ENCODE measurements at regions not wholly inside any gene's neighbourhood (a gene's known extent, or its start where the extent isn't known, plus 50 kb on each side); places are given as distances from the start of the nearest gene placed in this dataset.

DNA sequence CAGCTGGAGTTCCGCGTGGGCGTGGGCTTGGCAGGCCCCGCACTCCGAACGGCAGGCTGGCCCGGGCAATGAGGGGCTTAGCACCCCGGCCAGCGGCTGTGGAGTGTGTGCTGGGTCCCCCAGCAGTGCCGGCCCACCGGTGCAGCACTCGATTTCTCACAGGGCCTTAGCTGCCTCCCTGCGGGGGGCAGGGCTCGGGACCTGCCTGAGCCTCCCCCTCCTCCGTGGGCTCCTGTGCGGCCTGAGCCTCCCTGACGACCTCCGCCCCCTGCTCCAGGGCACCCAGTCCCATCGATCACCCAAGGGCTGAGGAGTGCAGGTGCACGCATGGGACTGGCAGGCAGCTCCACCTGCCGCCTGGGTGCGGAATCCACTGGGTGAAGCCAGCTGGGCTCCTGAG lies 191.8 kb downstream of the CYLC2 start:
- no peak overlapping the region for H2AK5ac ChIP-seq (ENCODE audit: low read depth, low read length)
- no peak overlapping the region for H2BK12ac ChIP-seq (ENCODE audit: low read depth, low read length)
- H2BK120ac ChIP-seq (replicated peaks; ENCODE audit: low read depth, low read length): no peak overlapping the region
- no peaks in the 10 kb centered on the region for H3K27me3 ChIP-seq (replicated peaks in 1 of 4; ENCODE audit: control insufficient read depth in 3 of 4, extremely low read depth in 1 of 4, insufficient read depth in 3 of 4, low read length in 3 of 4)
- H2BK5ac ChIP-seq (ENCODE audit: low read depth, low read length): no peak overlapping the region
- no peaks in the 10 kb centered on the region for H4K20me1 ChIP-seq (replicated peaks in 1 of 2; ENCODE audit: control insufficient read depth in 1 of 2, insufficient read depth in 2 of 2, low read length in 2 of 2)
- no peaks in the 10 kb centered on the region for H3K4me1 ChIP-seq (replicated peaks in 1 of 4; ENCODE audit: control insufficient read depth in 3 of 4, insufficient read depth in 4 of 4, low read length in 3 of 4)
- H3K4ac ChIP-seq (replicated peaks; ENCODE audit: insufficient read length, low read depth, low read length): no peak overlapping the region
- H3K23me2 ChIP-seq (ENCODE audit: low read depth, low read length): no peaks in the 10 kb centered on the region
- H3K4me2 ChIP-seq (ENCODE audit: insufficient read depth in 1 of 2, low read depth in 2 of 2, low read length in 2 of 2): no peak overlapping the region
- H4K5ac ChIP-seq (ENCODE audit: insufficient read length, low read depth, low read length): no peak overlapping the region
- no peak overlapping the region for H2BK20ac ChIP-seq (ENCODE audit: low read length)
- H3K4me3 ChIP-seq (ENCODE audit: extremely low read depth in 1 of 4, insufficient read depth in 2 of 4, low read depth in 3 of 4, low read length in 4 of 4): no peak overlapping the region
- H4K8ac ChIP-seq (ENCODE audit: extremely low read depth, insufficient read depth, low read length): no peak overlapping the region; the same call in 1 of the 2 replicates
- H3K79me1 ChIP-seq (ENCODE audit: low read depth, low read length): no peaks in the 10 kb centered on the region
- H3K18ac ChIP-seq (ENCODE audit: extremely low read depth, low read length): no peak overlapping the region
- no peak overlapping the region for H2AFZ ChIP-seq (ENCODE audit: low read length)
- H3K14ac ChIP-seq (ENCODE audit: insufficient read length): no peak overlapping the region
- H3K36me3 ChIP-seq (ENCODE audit: control insufficient read depth in 2 of 4, insufficient read depth in 4 of 4, low read length in 3 of 4): no peaks in the 10 kb centered on the region
- FAIRE-seq (no peak), DNase-seq (ENCODE audit: low read depth in 1 of 2, low spot score in 2 of 2) (no peak)
- no peak overlapping the region for H3K56ac ChIP-seq (replicated peaks; ENCODE audit: insufficient read length, low read depth, low read length)
- H3K9me3 ChIP-seq (ENCODE audit: insufficient read depth in 2 of 2, low read depth in 1 of 2, low read length in 1 of 2): peaks cover 0 to 8% of the 10 kb centered on the region in 2 experiments; a peak in 2 of 4 replicates
- POLR2A ChIA-PET (ENCODE audit: partially characterized antibody): interaction anchor here (0.6 kb wide), 1 partner anchor 1608 kb away, joined by 3 read pairs; no protein-coding TSS in a partner anchor
- no peaks in the 10 kb centered on the region for H3K79me2 ChIP-seq (ENCODE audit: control insufficient read depth in 1 of 2, insufficient read depth in 2 of 2, low read length in 2 of 2)
- TF ChIP-seq SRF (IDR thresholded peaks at IDR 0.05; ENCODE audit: low read depth, low read length) (no peak), NANOG (IDR thresholded peaks at IDR 0.05; ENCODE audit: insufficient read depth, low read depth, low read length, poor library complexity, severe bottlenecking) (no peak)
- H3K27ac ChIP-seq (ENCODE audit: low read depth, low read length): no peak overlapping the region
- H4K91ac ChIP-seq (replicated peaks; ENCODE audit: insufficient read length, low read length): no peak overlapping the region
- H3K23ac ChIP-seq (ENCODE audit: insufficient read length): no peak overlapping the region
- WGBS, 2 experiments (ENCODE audit: extremely low coverage in 1 of 2, insufficient coverage in 1 of 2, insufficient read length in 1 of 2, insufficient replicate concordance in 2 of 2, low coverage in 1 of 2, low lambda C conversion rate in 2 of 2, missing lambda C conversion rate in 1 of 2): 96% methylated on average over 14 of the region's 22 CpGs; no CpG with 5 or more reads in 1 of the 2 experiments
- no peak overlapping the region for H2BK15ac ChIP-seq (ENCODE audit: low read length)
- no peak overlapping the region for H3K9ac ChIP-seq (replicated peaks in 1 of 4; ENCODE audit: extremely low read depth in 1 of 4, low read depth in 3 of 4, low read length in 3 of 4)
- CTCF ChIA-PET (ENCODE audit: partially characterized antibody): interaction anchor here (0.6 kb wide), 1 partner anchor 64 kb away, joined by 3 read pairs; no protein-coding TSS in a partner anchor
